Fibroblast of mammary gland (primary cell): ENCODE measurements at regions not wholly inside any gene's neighbourhood (a gene's known extent, or its start where the extent isn't known, plus 50 kb on each side); places are given as distances from the start of the nearest gene placed in this dataset.
A peak's percentile ranks its signal among the peaks of the same experiment; 100 is the strongest.
"Not testable (repeated sequence)": the region's sequence is repeated elsewhere in the genome, so short reads cannot be mapped to it uniquely, and the experiment has no call there.

Experiments used
- DNase-seq: peaks from one replicate; pipeline ENCODE4 v3.0.0-alpha.2; 2010; ENCODE audit warnings: low read depth
- H3K4me3 ChIP-seq: 2 replicates; pipeline ENCODE4 v1.5.1; 2011; ENCODE audit warnings: low read depth, mild to moderate bottlenecking, low read length, moderate library complexity; ENCODE audit not compliant: control insufficient read depth
- CTCF ChIP-seq: conservative IDR thresholded peaks from 2 replicates; pipeline ENCODE4 v1.5.1; 2011; ENCODE audit warnings: low read depth, low read length, inconsistent platforms; ENCODE audit not compliant: control insufficient read depth, insufficient read depth

GRCh38 chr6:81962198-81962597 is 209.7 kb upstream of the TENT5A start:
- peak; percentile 51 for DNase-seq
- no peak for TF ChIP-seq CTCF
- no peak overlapping the region for H3K4me3 ChIP-seq

GRCh38 chr6:81950877-81951276 is 198.4 kb upstream of the TENT5A start:
- no peak overlapping the region for H3K4me3 ChIP-seq
- peak; percentile 88 for DNase-seq
- TF ChIP-seq CTCF, result no peak

- no peak for TF ChIP-seq CTCF
- no peak overlapping the region for H3K4me3 ChIP-seq
- no peak for DNase-seq
These were observed 196.4 kb upstream of the TENT5A start for GRCh38 chr6:81948861-81949260.

- H3K4me3 ChIP-seq, result not testable (repeated sequence)
These were observed 195.7 kb upstream of the TENT5A start for GRCh38 chr6:81948196-81948595.

GRCh38 chr6:81944661-81945060 is 192.2 kb upstream of the TENT5A start:
- DNase-seq, result no peak
- no peak for TF ChIP-seq CTCF
- H3K4me3 ChIP-seq, result no peak overlapping the region

More at GRCh38 chr6:81948196-81948595, 195.7 kb upstream of the TENT5A start:
- DNase-seq, result not testable (repeated sequence)

- DNase-seq, H3K4me3 ChIP-seq: not testable (repeated sequence)
These were observed 190.4 kb upstream of the TENT5A start for GRCh38 chr6:81942842-81943241.

GRCh38 chr6:81942067-81942370 is 189.5 kb upstream of the TENT5A start:
- TF ChIP-seq CTCF, result no peak
- DNase-seq, result no peak
- no peak overlapping the region for H3K4me3 ChIP-seq

- no peak overlapping the region for H3K4me3 ChIP-seq
- no peak for TF ChIP-seq CTCF
- no peak for DNase-seq
These were observed 188.0 kb upstream of the TENT5A start for GRCh38 chr6:81940451-81940985.
